ENCODE measurements at regions not wholly inside any gene's neighbourhood (a gene's known extent, or its start where the extent isn't known, plus 50 kb on each side); places are given as distances from the start of the nearest gene placed in this dataset.

GRCh38 chr5:73336366-73336765, 112.2 kb downstream of the FOXD1 start:
- Histone ChIP-seq H4K20me1 (replicated peaks; ENCODE audit: insufficient read depth) (no peaks in the 10 kb centered on the region), H3K9me2 (ENCODE audit: insufficient read depth) (peaks cover 3% of the 10 kb centered on the region; the same call in 1 of the 2 replicates), H3F3A (replicated peaks; ENCODE audit: low read depth) (no peaks in the 10 kb centered on the region), H3K4me3 (no peak overlapping the region), H3K27ac (ENCODE audit: low read depth) (no peak overlapping the region), H2AFZ (no peak overlapping the region), H3K27me3 (ENCODE audit: insufficient read depth) (no peaks in the 10 kb centered on the region), H3K4me1 (ENCODE audit: insufficient read depth) (peaks cover 15% of the 10 kb centered on the region), H3K4me2 (no peak overlapping the region), H3K79me2 (replicated peaks; ENCODE audit: insufficient read depth) (no peaks in the 10 kb centered on the region), H3K36me3 (ENCODE audit: insufficient read depth) (no peaks in the 10 kb centered on the region; the same call in 1 of the 2 replicates)
- H3K4me3 Mint-ChIP-seq: no peak overlapping the region
- TF ChIP-seq JUNB (IDR thresholded peaks at IDR 0.05; ENCODE audit: unreplicated experiment) (no peak), POLR2AphosphoS5 (IDR thresholded peaks at IDR 0.05; ENCODE audit: low read depth) (no peak), ZNF462 (CRISPR knock-in tag; IDR thresholded peaks at IDR 0.05) (no peak), REST (IDR thresholded peaks at IDR 0.05; ENCODE audit: unreplicated experiment) (no peak), CTCF (conservative IDR thresholded peaks at IDR 0.05; ENCODE audit: low read depth in 2 of 2) (no peak), EZH2 (IDR thresholded peaks at IDR 0.05; ENCODE audit: low read depth, unreplicated experiment) (no peak), NANOG (IDR thresholded peaks at IDR 0.05; ENCODE audit: borderline replicate concordance) (no peak), ZNF114 (CRISPR knock-in tag; IDR thresholded peaks at IDR 0.05) (no peak), CREB1 (CRISPR knock-in tag; IDR thresholded peaks at IDR 0.05; ENCODE audit: low read depth) (no peak), ZNF331 (CRISPR knock-in tag; IDR thresholded peaks at IDR 0.05; ENCODE audit: low read depth) (no peak), ETS1 (IDR thresholded peaks at IDR 0.05) (no peak), STAT1 (IDR thresholded peaks at IDR 0.05; ENCODE audit: unreplicated experiment) (no peak), EZH2phosphoT487 (IDR thresholded peaks at IDR 0.05; ENCODE audit: unreplicated experiment) (no peak)
- H3K27ac Mint-ChIP-seq: no peak overlapping the region
- peaks cover 8% of the 10 kb centered on the region; the same call in 1 of the 3 replicates for H3K9me3 Mint-ChIP-seq
- ATAC-seq (no peak), DNase-seq (ENCODE audit: low spot score) (no peak)
- peaks cover 15% of the 10 kb centered on the region for H3K4me1 Mint-ChIP-seq
- 0 out of 3 replicates have a peak, but pooled peaks cover 4% of the 10 kb centered on the region for H3K36me3 Mint-ChIP-seq (ENCODE audit: low read depth)
- H3K27me3 Mint-ChIP-seq (ENCODE audit: insufficient read depth, low read depth, poor library complexity): peaks cover 9% of the 10 kb centered on the region
